ENCODE measurements at regions not wholly inside any gene's neighbourhood (a gene's known extent, or its start where the extent isn't known, plus 50 kb on each side); places are given as distances from the start of the nearest gene placed in this dataset.

DNA sequence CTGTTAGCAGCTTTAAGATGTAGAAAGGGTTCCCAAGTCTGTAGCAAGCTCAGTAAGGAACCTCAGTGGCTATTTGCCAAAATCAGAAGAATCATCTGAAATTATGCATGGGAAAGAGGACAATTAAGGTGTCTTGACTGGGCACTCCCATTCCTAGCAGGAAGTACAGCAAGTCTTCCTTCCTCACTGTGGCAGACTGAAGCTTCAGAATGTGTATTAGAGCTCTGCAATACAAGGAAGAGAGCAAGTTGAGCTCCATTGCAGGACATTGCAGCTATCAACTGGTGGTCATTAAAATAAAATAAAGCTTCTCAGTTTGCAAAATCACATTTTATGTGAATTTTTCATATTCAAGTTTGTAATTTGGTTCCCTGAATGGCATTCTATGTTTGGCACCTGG lies 200.5 kb upstream of the CHAC2 start:
- no peak for DNase-seq (ENCODE audit: low read depth)
- no peak overlapping the region for H3K4me3 ChIP-seq (ENCODE audit: control insufficient read depth, low read depth, low read length)
- TF ChIP-seq, protein P1, sequence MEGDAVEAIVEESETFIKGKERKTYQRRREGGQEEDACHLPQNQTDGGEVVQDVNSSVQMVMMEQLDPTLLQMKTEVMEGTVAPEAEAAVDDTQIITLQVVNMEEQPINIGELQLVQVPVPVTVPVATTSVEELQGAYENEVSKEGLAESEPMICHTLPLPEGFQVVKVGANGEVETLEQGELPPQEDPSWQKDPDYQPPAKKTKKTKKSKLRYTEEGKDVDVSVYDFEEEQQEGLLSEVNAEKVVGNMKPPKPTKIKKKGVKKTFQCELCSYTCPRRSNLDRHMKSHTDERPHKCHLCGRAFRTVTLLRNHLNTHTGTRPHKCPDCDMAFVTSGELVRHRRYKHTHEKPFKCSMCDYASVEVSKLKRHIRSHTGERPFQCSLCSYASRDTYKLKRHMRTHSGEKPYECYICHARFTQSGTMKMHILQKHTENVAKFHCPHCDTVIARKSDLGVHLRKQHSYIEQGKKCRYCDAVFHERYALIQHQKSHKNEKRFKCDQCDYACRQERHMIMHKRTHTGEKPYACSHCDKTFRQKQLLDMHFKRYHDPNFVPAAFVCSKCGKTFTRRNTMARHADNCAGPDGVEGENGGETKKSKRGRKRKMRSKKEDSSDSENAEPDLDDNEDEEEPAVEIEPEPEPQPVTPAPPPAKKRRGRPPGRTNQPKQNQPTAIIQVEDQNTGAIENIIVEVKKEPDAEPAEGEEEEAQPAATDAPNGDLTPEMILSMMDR (conservative IDR thresholded peaks at IDR 0.05; ENCODE audit: control insufficient read depth, insufficient read depth, low read depth, low read length), result no peak

DNA sequence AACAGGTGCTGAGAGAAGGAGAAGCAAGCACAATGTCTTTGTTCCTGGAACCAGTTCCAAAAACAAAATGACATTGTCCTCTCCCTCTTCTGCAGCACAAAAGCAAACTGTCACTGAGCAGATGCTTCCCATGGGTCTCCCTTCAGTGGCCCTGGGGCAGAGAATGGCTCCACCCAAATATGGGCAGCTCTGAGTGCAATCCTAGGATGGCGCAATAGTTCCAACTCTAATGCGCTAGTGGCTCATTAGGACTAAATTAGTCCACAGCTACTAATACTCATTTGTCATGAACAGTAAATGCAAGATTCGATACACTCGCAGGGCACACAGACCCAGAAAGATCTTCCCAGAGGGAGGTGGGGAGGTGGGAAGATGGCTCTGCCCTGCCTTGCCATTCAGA lies 205.2 kb upstream of the CHAC2 start:
- no peak overlapping the region for H3K4me3 ChIP-seq (ENCODE audit: control insufficient read depth, low read depth, low read length)
- TF ChIP-seq, protein P1 (conservative IDR thresholded peaks at IDR 0.05; ENCODE audit: control insufficient read depth, insufficient read depth, low read depth, low read length), result no peak
- DNase-seq (ENCODE audit: low read depth), result no peak

DNA sequence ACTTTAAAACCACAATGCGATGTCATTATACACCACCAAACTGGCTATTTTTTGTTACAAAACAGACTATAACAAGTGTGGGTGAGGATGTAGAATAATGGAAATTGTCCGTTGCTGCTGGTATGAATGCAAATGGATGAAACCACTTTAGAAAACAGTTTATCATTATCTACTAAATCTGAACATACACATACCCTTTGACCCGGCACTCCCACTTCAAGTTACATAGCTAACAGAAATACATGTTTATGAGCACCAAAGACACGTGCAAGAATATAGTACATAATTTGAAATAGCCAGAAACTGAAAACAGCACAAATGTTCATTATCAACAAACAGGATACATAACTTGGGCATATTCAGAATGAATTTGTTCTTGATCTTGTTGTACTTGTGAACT lies 206.4 kb upstream of the CHAC2 start:
- no peak overlapping the region for H3K4me3 ChIP-seq (ENCODE audit: control insufficient read depth, low read depth, low read length)
- TF ChIP-seq, protein P1 (conservative IDR thresholded peaks at IDR 0.05; ENCODE audit: control insufficient read depth, insufficient read depth, low read depth, low read length), result no peak

DNA sequence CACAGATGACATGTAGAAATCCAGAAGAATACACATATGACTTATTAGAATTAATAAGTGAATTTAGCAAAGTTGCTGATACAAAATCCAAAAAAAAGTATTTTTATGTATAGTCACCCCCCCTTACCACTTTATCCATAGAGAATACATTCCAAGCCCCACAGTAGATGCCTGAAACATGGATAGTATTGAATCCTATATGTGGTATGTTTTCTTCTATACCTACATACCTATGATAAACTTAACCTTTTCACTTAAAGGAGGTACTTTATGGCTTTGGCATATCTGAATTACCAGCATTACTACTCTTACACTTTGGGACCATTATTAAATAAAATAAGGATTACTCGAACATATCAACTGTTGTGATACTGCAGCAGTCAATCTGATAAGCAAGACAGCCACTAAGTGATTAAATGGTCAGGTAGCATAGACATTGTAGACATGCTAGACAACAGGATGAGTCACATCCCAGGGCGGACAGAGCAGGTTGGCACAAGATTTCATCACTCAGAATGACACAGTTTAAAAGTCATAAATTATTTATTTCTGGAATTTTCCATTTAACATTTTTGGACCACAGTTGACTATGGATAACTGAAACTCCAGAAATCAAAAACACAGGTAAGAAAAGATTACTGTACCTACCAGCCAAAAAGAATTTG lies 208.2 kb upstream of the CHAC2 start:
- DNase-seq (ENCODE audit: low read depth), result no peak
- no peak overlapping the region for H3K4me3 ChIP-seq (ENCODE audit: control insufficient read depth, low read depth, low read length)
- TF ChIP-seq, protein P1 (conservative IDR thresholded peaks at IDR 0.05; ENCODE audit: control insufficient read depth, insufficient read depth, low read depth, low read length), result no peak

More for the DNA sequence above, 206.4 kb upstream of the CHAC2 start:
- no peak for DNase-seq (ENCODE audit: low read depth)

DNA sequence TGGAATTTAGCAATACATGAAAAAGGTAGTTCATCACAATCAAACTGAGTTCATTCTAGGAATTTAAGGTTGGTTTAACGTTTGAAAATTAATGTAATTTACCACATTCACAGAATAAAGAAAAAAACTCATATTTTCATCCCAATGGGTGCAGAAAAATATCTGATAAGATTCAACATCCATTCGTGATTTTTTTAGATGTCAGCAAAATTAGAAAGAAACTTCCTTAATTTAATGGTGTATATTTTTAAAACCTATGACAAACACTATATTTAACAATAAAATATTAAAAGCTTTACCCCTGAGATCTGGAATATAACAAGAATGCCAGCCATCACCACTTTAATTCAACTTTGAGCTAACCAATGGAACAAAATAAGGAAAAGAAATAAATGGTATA lies 208.7 kb upstream of the CHAC2 start:
- H3K4me3 ChIP-seq (ENCODE audit: control insufficient read depth, low read depth, low read length), result no peak overlapping the region
- no peak for DNase-seq (ENCODE audit: low read depth)
- TF ChIP-seq, protein P1 (conservative IDR thresholded peaks at IDR 0.05; ENCODE audit: control insufficient read depth, insufficient read depth, low read depth, low read length), result no peak

DNA sequence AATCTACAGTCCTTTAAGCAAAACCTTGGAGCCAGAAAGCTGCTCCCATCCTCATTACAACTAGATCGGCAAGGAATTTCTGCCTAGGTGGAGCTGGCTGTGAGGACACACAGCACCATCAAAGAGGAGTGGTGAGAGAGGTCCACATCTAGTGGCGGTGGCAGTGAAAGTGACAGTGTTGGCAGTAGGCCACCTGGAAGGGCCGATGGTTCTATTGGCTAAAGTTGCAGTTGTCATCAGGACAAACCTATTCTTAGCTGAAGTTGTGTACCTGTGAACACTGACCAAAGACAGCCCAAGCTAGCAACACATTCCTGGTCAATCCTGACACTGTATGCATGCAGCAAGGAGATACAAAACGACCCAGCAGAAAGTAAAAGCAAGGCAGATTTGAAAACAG lies 218.1 kb upstream of the CHAC2 start:
- H3K4me3 ChIP-seq (ENCODE audit: control insufficient read depth, low read depth, low read length), result no peak overlapping the region
- DNase-seq (ENCODE audit: low read depth), result no peak
- TF ChIP-seq, protein P1 (conservative IDR thresholded peaks at IDR 0.05; ENCODE audit: control insufficient read depth, insufficient read depth, low read depth, low read length), result no peak

DNA sequence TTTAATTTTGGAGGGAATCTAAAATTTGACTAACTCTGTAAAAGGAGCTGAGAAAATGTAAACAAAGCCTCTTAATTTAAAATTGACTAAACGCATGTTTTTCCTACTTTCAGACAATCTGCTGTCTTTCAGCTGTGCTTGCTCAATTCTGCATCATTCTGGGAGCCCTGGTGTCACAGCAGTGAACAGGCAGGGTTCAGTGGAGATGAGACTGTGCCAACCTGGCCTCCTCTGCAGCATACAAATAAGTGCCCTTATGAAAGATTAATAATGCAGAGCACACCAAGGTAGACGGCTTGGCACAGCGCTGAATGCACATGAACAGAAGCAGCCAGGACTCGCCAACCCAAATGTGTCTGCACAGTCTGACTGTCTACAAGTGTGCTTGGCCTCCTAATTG lies 222.0 kb upstream of the CHAC2 start:
- DNase-seq (ENCODE audit: low read depth), result no peak
- TF ChIP-seq, protein P1 (conservative IDR thresholded peaks at IDR 0.05; ENCODE audit: control insufficient read depth, insufficient read depth, low read depth, low read length), result no peak
- no peak overlapping the region for H3K4me3 ChIP-seq (ENCODE audit: control insufficient read depth, low read depth, low read length)
